ENCODE measurements at regions not wholly inside any gene's neighbourhood (a gene's known extent, or its start where the extent isn't known, plus 50 kb on each side); places are given as distances from the start of the nearest gene placed in this dataset.
"Not testable (repeated sequence)": the region's sequence is repeated elsewhere in the genome, so short reads cannot be mapped to it uniquely, and the experiment has no call there.

DNA sequence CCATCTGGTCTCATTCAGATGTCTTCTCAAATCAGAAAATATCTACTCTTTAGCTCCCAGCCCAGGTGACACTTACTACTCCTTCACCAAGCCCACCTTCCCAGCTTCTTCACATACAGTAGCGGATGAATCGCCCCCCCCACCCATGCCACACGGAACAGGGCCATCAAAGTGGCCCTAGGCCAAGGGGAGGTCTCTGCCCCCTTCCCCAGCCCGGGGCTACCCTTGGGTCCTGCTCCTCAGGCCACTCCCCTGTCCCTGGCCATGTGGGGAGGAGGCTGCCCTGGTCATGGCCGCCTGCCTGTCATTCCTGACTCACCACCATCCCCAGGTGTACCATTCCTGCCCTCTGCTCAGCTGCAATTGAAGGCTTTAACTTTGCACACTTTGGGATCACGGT lies 142.8 kb downstream of the NECTIN1 start:
- H3K27ac Mint-ChIP-seq, result no peak overlapping the region
- peaks cover 9% of the 10 kb centered on the region for H3K4me1 Mint-ChIP-seq
- H3K36me3 Mint-ChIP-seq, result no peaks in the 10 kb centered on the region
- H3K4me3 Mint-ChIP-seq, result no peak overlapping the region
- H3K27me3 Mint-ChIP-seq, result peaks cover 67% of the 10 kb centered on the region
- DNase-seq, result no peak
- H3K9me3 Mint-ChIP-seq, result no peaks in the 10 kb centered on the region

DNA sequence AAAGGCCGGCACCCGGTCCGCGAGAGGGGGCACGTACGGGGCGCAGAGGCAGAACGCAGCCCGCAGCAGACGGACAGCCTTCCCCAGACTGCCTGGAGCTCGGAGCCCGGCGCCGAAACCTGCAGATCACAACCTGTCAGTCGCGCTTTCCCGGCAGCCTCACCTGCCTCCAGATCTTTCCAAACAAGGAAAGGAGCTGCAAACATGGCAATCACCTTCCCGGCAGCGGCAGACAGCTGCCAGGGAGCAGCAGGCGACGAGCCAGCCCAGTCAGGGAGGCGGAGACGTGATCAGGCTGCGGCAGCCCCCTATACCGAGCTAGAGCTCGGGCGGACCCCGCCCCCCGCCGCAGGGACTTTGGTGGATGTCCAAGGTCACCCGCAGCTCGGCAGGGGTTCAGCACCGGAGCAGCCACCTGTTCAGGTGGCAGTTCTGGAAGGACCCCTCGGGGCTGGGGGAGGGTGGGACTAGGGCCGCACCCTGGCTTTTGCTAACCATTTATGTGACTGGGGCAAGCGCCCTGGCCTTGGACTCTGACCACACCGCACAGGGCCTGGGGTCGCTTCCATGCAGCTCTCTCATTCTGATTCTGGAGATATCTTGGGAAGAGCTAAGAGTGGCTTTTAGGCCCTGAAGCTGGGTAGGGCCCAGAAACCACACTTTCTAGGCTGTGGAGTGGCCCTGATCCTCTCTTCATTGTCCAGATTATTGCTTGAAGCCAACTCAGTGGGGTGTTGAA lies 143.8 kb downstream of the NECTIN1 start:
- Mint-ChIP-seq H3K4me3 (no peak overlapping the region), H3K9me3 (peaks cover 2% of the 10 kb centered on the region), H3K4me1 (peaks cover 2% of the 10 kb centered on the region), H3K36me3 (no peaks in the 10 kb centered on the region), H3K27ac (no peak overlapping the region), H3K27me3 (peaks cover 67% of the 10 kb centered on the region)
- no peak for DNase-seq

DNA sequence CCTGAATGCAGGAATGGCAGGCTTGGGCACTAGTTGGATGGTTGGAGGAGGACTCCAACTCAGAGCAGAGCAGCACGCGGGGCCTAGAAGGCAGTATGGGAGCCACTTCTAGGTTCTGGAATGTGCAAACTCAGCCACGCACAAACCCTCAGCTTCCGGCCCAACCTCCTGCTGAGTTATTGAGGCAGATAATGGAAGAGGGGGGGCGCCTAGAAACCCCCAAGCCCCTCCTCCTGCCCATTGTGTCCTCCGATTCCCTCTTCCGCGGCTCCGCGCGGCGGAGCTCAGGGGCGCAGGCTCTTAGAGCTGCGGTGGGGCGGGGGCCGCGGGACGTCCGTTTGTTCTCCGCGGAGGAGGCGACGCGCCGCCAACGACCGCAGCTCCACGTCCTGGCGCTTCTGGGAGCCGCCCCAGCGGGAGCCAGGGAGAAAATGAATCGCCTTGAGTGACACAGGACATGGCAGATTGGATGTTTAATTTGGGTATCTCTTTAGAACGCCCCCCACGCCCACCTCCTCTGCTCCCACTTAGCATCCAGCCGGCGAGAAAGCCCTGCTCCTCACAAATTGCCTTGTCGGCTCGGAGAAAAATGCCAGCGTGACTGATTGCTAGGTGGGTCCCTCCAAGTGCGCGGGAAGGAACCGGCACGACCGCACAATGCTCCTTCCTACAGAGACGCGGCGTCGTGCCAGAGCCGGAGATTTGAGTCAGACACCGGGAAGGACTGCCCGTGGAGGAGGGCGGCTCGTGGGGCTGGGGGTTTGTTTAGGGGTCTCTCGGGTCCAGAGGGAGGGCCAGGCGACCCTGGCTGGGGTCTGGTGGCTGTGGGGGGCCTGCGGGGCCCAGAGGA lies 144.6 kb downstream of the NECTIN1 start:
- DNase-seq, result peak; percentile 14
- H3K4me1 Mint-ChIP-seq, result peaks cover 2% of the 10 kb centered on the region
- peak overlapping the region; percentile 25 for H3K4me3 Mint-ChIP-seq
- no peaks in the 10 kb centered on the region for H3K36me3 Mint-ChIP-seq
- peaks cover 67% of the 10 kb centered on the region for H3K27me3 Mint-ChIP-seq
- H3K9me3 Mint-ChIP-seq, result peaks cover 3% of the 10 kb centered on the region
- no peak overlapping the region for H3K27ac Mint-ChIP-seq

DNA sequence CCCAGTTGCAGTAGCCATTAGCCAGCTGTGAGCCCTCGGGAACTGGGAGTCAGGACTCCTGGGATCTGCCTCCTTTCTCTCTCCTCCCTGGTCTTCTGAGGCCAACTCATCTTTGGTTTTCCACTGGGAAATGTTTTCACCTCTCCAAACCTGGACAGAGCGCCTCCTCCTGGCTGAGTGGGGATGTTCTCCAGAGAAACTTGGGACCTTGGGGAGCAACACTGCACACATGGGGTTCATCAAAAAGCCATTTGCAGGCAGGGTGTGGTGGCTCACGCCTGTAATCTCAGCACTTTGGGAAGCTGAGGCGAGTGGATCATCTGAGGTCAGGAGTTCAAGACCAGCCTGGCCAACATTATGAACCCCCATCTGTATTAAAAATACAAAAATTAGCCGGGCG lies 145.4 kb downstream of the NECTIN1 start:
- Mint-ChIP-seq H3K27ac (no peak overlapping the region), H3K4me1 (peaks cover 2% of the 10 kb centered on the region), H3K27me3 (peaks cover 63% of the 10 kb centered on the region), H3K9me3 (peaks cover 3% of the 10 kb centered on the region), H3K4me3 (no peak overlapping the region), H3K36me3 (no peaks in the 10 kb centered on the region)
- no peak for DNase-seq

DNA sequence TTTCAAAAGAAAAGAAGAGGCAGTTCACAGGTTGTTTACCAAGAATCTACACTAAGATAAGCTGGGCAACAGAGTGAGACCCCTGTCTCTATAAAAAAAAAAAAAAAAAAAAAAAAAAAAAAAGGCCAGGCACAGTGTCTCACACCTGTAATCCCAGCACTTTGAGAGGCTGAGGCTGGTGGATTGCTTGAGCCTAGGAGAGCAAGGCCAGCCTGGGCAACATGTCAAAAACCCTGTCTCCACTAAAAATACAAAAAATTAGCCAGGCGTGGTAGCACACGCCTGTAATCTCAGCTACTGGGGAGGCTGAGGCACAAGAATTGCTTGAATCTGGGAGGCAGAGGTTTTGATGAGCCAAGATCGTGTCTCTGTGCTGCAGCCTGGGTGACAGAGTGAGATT lies 147.6 kb downstream of the NECTIN1 start:
- not testable (repeated sequence) for H3K36me3 Mint-ChIP-seq, H3K4me1 Mint-ChIP-seq, H3K27ac Mint-ChIP-seq, DNase-seq, H3K4me3 Mint-ChIP-seq, H3K9me3 Mint-ChIP-seq
- peaks cover 62% of the 10 kb centered on the region for H3K27me3 Mint-ChIP-seq

DNA sequence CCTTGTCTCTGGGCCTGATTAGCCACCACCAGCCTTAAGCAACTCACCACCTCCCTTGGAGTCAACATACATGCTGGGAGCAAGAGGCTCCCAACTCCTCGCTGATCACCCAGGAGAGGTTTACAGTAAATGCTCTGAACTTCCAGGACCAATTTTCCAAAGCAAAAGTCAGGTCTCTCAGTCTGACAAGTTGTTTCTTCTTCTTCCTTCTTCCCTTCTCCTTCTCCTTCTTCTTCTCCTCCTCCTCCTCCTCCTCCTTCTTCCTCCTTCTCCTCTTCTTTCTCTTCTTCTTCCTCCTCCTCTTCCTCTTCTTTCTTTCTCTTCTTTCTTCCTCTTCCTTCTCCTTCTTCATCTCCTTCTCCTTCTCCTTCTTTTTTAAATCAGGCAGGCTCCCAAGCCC lies 148.2 kb downstream of the NECTIN1 start:
- Mint-ChIP-seq H3K27ac (no peak overlapping the region), H3K27me3 (peaks cover 59% of the 10 kb centered on the region)

DNA sequence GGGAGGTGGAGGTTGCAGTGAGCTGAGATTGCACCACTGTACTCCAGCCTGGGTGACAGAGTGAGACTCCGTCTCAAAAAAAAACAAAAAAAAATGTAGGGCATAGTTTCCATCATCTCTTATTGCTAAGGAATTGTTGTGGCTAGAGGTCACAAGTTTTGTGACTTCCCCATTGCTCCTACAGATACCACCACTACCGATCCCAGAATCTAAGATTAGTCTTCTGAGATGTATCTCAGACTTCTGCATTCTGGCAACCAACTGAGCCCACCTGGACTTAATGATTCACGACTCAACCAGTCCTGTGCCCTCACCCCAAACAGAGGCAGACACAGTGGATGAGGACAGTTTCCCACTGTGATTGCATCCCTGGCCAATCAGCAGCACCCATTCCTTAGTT lies 148.9 kb downstream of the NECTIN1 start:
- H3K36me3 Mint-ChIP-seq, result no peaks in the 10 kb centered on the region
- no peak overlapping the region for H3K4me3 Mint-ChIP-seq
- no peak for DNase-seq
- peaks cover 2% of the 10 kb centered on the region for H3K4me1 Mint-ChIP-seq
- peaks cover 3% of the 10 kb centered on the region for H3K9me3 Mint-ChIP-seq
- H3K27me3 Mint-ChIP-seq, result peaks cover 56% of the 10 kb centered on the region
- H3K27ac Mint-ChIP-seq, result no peak overlapping the region

More for the DNA sequence above, 148.2 kb downstream of the NECTIN1 start:
- H3K4me3 Mint-ChIP-seq, result no peak overlapping the region
- H3K36me3 Mint-ChIP-seq, result no peaks in the 10 kb centered on the region
- H3K9me3 Mint-ChIP-seq, result peaks cover 3% of the 10 kb centered on the region
- no peak for DNase-seq
- H3K4me1 Mint-ChIP-seq, result peaks cover 2% of the 10 kb centered on the region

DNA sequence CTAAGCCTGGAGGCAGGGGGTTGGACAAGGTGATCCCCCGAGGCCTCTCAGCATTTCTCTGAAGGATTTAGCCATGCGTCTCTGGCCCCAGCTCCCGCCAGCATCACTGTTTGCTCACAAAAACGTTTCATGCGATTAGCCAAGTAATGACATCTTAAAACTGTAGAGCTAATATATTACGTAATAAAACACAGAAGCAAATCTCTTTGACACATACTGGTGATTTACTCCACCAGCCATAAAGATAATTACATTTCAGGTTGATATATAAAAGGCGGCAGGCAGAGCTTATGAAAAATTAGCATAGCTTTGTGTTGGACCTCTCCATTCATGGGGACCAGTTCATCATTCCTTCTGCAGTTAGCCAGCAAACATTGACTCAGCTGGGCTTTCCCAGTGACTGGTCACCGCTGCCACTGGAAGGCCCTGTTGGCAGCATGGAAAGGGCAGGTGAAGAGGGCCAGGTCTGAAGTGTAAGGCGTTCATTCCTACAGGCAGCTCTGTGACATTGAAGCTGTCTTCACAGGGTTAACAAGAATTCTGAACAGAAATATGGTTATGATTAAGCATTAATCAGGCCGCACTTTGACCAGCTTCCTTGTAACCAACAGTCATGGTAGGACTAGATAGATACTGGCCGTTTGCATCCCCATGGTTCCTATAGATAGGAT lies 150.3 kb downstream of the NECTIN1 start:
- no peak overlapping the region for H3K4me3 Mint-ChIP-seq

DNA sequence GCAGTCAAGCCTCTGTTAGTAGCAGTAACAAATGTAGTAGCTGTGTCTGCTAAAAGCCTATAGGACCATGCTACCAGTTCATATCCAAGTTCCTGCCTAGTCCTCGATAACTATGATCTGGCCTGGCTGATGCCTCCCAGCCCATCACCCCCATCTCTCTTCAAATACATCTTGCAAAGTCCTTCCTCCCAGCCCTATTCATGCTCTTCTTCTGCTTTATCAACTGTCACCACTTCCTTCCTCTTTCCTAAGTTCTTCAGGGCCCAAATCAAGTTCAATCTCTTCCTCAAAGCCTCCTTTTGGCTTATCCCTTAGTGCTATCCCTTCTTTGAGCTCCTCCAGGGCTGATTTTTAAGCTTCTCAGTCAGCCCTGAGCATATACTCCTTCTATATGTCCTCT lies 150.9 kb upstream of the THY1 start:
- H3K27me3 Mint-ChIP-seq, result peaks cover 20% of the 10 kb centered on the region
- no peaks in the 10 kb centered on the region for H3K9me3 Mint-ChIP-seq
- no peaks in the 10 kb centered on the region for H3K36me3 Mint-ChIP-seq
- DNase-seq, result no peak
- H3K4me3 Mint-ChIP-seq, result no peak overlapping the region
- no peaks in the 10 kb centered on the region for H3K4me1 Mint-ChIP-seq
- H3K27ac Mint-ChIP-seq, result no peak overlapping the region

More for the DNA sequence above, 150.3 kb downstream of the NECTIN1 start:
- DNase-seq, result no peak
- no peaks in the 10 kb centered on the region for H3K36me3 Mint-ChIP-seq
- H3K27ac Mint-ChIP-seq, result no peak overlapping the region
- H3K9me3 Mint-ChIP-seq, result peaks cover 3% of the 10 kb centered on the region
- H3K4me1 Mint-ChIP-seq, result no peaks in the 10 kb centered on the region
- peaks cover 43% of the 10 kb centered on the region for H3K27me3 Mint-ChIP-seq

DNA sequence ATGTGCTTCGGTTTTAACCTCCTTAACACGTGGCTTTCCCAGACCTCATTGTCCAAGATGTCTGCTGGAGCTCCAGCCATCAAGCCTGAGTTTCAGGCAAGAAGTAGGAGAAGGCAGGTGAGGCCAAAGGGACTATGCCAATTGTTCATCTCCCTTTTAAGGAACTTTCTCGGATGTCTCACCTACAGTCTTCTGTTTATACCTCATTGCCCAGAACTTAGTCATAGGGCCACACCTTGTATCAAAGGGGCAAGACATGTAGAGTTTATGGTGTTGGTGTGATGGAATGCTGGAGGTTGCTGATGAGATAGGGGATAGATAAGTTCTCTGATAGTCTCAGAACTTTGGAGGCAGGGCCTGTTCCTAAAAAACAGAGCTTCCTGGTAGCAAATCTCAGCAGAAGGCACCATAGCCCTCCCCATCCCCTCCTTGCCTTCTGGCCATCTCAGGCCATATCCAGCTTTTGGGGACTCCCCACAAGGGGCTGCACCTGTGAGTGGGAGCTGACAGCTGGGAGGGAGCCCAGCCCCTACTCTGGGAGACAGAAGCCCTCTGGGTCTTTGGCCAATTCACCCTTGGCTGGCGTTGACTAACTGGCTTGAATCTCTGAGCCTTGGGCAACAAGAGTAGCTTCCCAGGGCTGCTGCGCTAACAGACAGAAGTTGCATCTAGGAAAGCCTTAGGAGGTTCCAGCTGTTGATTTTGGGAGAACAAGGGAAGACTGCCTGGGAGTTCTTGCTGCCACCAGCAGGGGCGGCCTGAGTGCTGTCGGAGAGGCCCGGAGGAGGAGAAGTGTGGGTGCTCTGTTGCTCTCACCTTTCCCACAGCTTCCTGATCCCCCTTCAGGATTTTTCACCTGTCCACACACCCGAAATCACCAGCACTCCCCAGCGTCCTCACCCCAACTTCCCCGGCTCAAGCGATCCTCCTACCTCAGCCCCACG lies 149.8 kb upstream of the THY1 start:
- DNase-seq, result no peak
- no peak overlapping the region for H3K4me3 Mint-ChIP-seq
- no peaks in the 10 kb centered on the region for H3K9me3 Mint-ChIP-seq
- no peaks in the 10 kb centered on the region for H3K4me1 Mint-ChIP-seq
- peaks cover 13% of the 10 kb centered on the region for H3K27me3 Mint-ChIP-seq
- H3K36me3 Mint-ChIP-seq, result no peaks in the 10 kb centered on the region
- H3K27ac Mint-ChIP-seq, result no peak overlapping the region

DNA sequence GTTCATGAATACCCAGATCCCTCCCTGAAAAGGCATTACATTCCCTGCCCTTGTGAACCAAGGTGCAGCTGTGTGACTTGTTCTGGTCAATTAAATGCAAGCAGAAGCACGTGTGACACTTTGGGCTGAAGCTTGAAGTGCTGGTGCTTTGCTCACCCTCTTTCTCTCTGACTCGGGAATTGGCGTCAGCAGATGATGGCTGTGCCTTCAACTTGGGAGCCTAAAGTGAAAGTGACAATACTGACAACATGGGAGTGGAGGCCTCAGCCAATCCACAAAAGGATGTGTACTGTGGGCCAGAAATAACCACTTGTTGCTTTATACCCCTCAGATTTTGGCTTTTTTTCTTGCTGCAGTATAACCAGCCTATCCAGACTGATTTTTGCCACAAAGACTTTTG lies 148.3 kb upstream of the THY1 start:
- H3K27me3 Mint-ChIP-seq, result peaks cover 9% of the 10 kb centered on the region
- no peaks in the 10 kb centered on the region for H3K36me3 Mint-ChIP-seq
- H3K27ac Mint-ChIP-seq, result no peak overlapping the region
- DNase-seq, result no peak
- H3K9me3 Mint-ChIP-seq, result no peaks in the 10 kb centered on the region
- H3K4me1 Mint-ChIP-seq, result no peaks in the 10 kb centered on the region
- H3K4me3 Mint-ChIP-seq, result no peak overlapping the region

DNA sequence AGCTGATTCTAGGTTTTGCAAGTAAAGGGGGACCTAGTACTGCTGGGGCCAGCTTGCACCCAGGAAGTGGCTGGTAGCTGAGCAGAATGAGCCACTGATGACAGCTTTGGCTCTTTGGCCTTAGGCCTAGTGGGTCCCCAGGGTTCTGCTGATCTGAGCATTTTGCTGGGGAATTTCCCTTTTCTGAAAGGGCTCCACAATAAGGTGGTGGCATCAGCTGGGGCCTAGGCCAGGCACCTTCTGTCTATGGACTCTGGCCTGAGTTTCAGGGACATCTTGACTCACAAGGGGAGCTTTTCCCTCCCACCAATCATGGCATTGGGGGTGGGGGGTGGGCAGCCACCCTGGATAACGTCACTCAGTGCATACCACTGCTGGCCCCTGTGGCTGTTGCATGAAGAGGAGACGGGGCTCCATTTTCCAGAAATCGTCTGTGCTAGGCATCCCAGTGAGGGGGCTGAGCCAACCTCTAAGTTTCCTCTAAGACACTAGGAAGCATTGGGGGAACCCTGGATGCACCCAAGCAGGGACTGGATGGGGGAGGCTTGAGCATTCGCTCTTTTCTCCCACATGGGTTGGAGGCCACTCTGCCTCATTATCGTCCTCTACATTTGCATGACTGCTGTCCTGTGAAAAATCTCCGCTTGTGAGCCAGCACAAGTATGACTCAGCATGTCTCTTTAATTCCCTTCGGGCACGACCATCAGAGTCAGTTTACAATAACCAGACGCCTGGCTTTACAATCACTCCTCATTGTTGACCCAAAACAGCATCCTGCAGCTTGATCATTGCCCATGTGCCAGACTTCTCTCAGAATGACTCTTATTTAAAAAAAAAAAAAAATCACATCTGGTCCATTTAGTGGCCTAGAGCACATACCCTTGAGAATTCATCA lies 145.0 kb upstream of the THY1 start:
- H3K36me3 Mint-ChIP-seq, result no peaks in the 10 kb centered on the region
- H3K9me3 Mint-ChIP-seq, result peaks cover 4% of the 10 kb centered on the region
- DNase-seq, result no peak
- H3K27me3 Mint-ChIP-seq, result peaks cover 13% of the 10 kb centered on the region
- H3K4me1 Mint-ChIP-seq, result no peaks in the 10 kb centered on the region
- H3K4me3 Mint-ChIP-seq, result no peak overlapping the region
- no peak overlapping the region for H3K27ac Mint-ChIP-seq

DNA sequence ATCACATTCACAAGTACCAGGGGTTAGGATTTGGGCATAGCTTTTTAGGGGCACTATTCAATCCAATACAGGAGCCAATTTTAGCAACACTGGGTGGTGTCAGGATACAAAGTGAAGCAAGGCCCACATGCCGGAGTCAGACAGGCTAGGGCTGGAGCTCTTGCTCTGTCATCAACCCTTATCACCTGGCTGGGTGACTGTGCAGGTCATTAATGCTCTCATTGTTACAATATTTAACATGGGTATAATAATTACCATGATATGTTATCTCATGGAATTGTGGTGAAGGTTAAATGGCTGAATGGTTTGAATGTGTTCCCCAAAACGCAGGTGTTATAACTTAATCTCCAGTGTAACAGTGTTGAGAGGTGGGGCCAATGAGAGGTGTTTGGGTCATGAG lies 143.3 kb upstream of the THY1 start:
- Mint-ChIP-seq H3K4me3 (no peak overlapping the region), H3K9me3 (peaks cover 10% of the 10 kb centered on the region), H3K36me3 (no peaks in the 10 kb centered on the region), H3K27me3 (peaks cover 26% of the 10 kb centered on the region), H3K27ac (no peak overlapping the region), H3K4me1 (no peaks in the 10 kb centered on the region)
- DNase-seq, result no peak

DNA sequence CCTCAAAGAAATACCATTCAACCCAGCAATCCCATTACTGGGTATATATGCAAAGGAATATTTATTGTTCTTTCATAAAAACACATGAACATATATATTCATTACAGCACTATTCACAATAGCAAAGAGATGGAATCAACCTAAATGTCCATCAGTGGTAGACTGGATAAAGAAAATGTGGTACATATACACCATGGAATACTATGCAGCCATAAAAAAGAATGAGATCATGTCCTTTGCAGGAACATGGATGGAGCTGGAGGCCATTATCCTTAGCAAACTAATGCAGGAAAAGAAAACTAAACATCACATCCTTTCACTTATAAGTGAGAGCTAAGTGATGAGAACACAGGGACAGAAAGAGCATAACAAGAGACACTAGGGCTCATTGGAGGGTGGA lies 142.7 kb upstream of the THY1 start:
- H3K9me3 Mint-ChIP-seq, DNase-seq, H3K4me3 Mint-ChIP-seq, H3K36me3 Mint-ChIP-seq, H3K27ac Mint-ChIP-seq, H3K4me1 Mint-ChIP-seq: not testable (repeated sequence)
- peaks cover 26% of the 10 kb centered on the region for H3K27me3 Mint-ChIP-seq

Data from activated naive CD8-positive, alpha-beta T cell treated with anti-CD3 and anti-CD28 coated beads for 36 hours (primary cell).